GM06990 (cell line): ENCODE measurements at regions not wholly inside any gene's neighbourhood (a gene's known extent, or its start where the extent isn't known, plus 50 kb on each side); places are given as distances from the start of the nearest gene placed in this dataset.

Experiments used
- DNase-seq: peaks from one replicate; pipeline ENCODE4 v3.0.0-alpha.2; 2011; ENCODE audit not compliant: insufficient read length; ENCODE audit errors: extremely low read depth
- H3K27me3 ChIP-seq: replicated peaks from 2 replicates; pipeline ENCODE4 v1.6.0; 2011; ENCODE audit warnings: low read length; ENCODE audit not compliant: control insufficient read depth, insufficient read depth
- H3K36me3 ChIP-seq: 2 replicates; pipeline ENCODE4 v1.5.1; 2011; ENCODE audit warnings: low read length; ENCODE audit not compliant: control insufficient read depth, insufficient read depth
- H3K4me3 ChIP-seq: replicated peaks from 2 replicates; pipeline ENCODE4 v1.5.1; 2011; ENCODE audit warnings: low read depth, mild to moderate bottlenecking, control low read depth, low read length
- TF ChIP-seq, protein P1 (sequence below): IDR thresholded peaks from 2 replicates; pipeline ENCODE4 v1.5.1; 2011; ENCODE audit warnings: low read length, control low read depth, mild to moderate bottlenecking, inconsistent platforms; ENCODE audit not compliant: insufficient read depth, poor library complexity, severe bottlenecking

DNA sequence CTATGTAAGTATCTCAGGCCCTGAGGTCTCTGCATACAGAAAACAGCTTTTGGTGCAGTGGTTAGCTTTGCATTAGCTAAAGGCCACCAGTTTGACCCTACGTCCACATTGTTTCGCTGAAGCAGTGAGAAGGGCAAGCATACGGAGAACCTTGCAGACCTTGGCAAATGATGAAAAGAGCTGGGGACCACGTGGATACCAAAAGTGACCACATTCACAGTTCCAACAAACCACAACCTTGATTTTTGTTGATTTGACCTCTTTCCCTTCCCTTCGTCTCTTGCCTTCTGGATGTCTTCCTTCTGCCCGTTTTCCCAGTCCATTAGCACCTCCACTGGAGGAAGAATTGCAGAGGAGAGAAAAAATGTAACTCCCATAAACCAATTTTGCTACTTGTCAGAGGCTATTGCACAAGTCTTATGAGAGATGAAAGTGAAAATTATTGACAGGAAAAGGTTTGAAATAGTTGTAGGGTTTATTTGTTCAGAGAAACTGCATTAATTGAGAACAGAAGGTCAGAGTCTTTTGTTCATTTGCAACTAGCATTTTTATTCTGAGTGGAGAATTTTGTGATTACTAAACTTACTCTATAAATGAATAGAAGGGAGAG, 293.9 kb upstream of the HTR2A start:
- peak; percentile 3 for DNase-seq
- H3K36me3 ChIP-seq: no peaks in the 10 kb centered on the region
- TF ChIP-seq, protein P1, sequence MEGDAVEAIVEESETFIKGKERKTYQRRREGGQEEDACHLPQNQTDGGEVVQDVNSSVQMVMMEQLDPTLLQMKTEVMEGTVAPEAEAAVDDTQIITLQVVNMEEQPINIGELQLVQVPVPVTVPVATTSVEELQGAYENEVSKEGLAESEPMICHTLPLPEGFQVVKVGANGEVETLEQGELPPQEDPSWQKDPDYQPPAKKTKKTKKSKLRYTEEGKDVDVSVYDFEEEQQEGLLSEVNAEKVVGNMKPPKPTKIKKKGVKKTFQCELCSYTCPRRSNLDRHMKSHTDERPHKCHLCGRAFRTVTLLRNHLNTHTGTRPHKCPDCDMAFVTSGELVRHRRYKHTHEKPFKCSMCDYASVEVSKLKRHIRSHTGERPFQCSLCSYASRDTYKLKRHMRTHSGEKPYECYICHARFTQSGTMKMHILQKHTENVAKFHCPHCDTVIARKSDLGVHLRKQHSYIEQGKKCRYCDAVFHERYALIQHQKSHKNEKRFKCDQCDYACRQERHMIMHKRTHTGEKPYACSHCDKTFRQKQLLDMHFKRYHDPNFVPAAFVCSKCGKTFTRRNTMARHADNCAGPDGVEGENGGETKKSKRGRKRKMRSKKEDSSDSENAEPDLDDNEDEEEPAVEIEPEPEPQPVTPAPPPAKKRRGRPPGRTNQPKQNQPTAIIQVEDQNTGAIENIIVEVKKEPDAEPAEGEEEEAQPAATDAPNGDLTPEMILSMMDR: no peak

DNA sequence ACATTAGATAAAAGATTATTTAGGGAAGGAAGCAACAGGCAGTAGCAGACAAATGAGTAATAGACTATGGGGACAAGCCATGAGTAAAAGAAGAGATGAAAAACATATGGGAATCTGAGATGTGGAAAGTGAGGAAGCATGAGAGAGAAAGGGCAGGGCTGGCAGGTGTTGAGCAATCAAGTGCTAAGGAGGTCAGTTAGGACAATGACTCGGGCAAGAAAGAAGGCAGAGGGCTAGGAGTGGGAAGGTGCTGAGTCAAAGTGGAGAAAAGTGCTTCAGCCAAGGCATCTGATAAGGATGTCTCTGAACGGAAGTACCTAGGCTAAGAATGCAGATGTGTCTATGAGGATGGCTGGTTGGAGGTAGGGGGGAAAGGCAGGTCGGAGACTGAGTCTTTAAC, 291.9 kb upstream of the HTR2A start:
- no peak for DNase-seq
- no peak overlapping the region for H3K4me3 ChIP-seq
- no peaks in the 10 kb centered on the region for H3K27me3 ChIP-seq
- TF ChIP-seq, protein P1: no peak
- H3K36me3 ChIP-seq: no peaks in the 10 kb centered on the region

More for the DNA sequence above, 293.9 kb upstream of the HTR2A start:
- no peak overlapping the region for H3K4me3 ChIP-seq
- no peaks in the 10 kb centered on the region for H3K27me3 ChIP-seq

DNA sequence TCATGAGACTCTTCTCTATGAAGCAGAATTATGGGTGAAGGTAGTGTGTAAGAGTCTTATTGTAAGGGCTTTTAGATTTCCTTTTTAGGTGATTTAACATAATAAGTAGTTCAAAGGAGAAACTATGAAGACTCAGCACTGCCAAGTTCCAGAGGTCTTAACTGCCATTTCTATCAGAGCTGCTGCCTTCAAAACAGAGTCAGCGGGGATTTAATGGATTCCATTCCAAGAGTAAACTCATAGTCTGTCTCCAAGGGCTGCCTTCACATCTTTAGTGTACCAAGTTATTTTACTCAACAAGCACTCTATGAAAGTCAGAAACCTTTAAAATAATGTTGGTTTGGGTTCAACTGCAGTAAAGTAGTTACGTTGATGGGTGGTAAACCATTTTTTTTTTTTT, 289.6 kb upstream of the HTR2A start:
- Histone ChIP-seq H3K36me3 (no peaks in the 10 kb centered on the region), H3K27me3 (no peaks in the 10 kb centered on the region), H3K4me3 (no peak overlapping the region)
- no peak for DNase-seq
- TF ChIP-seq, protein P1: no peak

DNA sequence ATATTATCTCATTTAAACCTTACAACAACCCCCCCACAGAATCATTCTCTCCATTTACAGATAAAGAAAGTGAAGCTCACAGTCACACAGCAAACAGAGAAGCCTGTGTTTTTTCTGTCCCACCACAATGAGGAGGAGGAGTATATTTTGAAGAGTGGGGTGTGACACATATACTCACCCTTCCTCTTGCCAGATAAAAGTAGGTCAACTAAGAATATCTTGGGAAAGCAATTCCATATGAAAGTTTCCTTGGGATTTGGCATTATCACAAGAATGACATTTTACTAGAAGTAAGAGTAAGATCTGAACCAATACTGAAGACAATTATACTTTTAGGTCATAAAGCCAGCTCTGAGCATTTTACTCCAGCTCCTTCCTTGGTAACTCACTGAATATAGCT, 287.5 kb upstream of the HTR2A start:
- Histone ChIP-seq H3K27me3 (no peaks in the 10 kb centered on the region), H3K36me3 (no peaks in the 10 kb centered on the region)
- TF ChIP-seq, protein P1: no peak

DNA sequence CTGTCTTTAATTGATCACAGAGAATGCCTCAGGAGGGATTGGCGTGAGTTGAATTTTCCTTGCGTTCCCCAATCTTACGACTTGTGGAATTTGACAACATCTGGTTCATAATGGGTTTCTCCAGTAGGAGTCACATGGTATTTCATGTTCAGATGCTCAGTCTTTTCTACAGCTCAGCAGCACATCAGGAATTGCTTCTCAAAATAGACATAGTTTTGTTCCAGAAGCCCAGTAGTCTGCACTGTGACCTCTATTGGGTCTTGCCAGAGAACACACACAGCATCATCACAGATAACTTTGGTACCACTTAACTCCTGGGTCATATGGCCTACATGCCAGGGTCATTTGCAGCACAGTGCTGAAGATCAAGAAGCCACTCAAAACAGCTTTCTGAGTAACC, 282.5 kb upstream of the HTR2A start:
- DNase-seq: no peak
- Histone ChIP-seq H3K4me3 (no peak overlapping the region), H3K36me3 (no peaks in the 10 kb centered on the region), H3K27me3 (no peaks in the 10 kb centered on the region)
- TF ChIP-seq, protein P1: no peak

More for the DNA sequence above, 287.5 kb upstream of the HTR2A start:
- H3K4me3 ChIP-seq: no peak overlapping the region
- DNase-seq: no peak
